ENCODE measurements at regions not wholly inside any gene's neighbourhood (a gene's known extent, or its start where the extent isn't known, plus 50 kb on each side); places are given as distances from the start of the nearest gene placed in this dataset.

GRCh38 chrX:933611-934010, 278.8 kb downstream of the CRLF2 start:
- TF ChIP-seq CTCF (IDR thresholded peaks at IDR 0.05), result no peak
- Mint-ChIP-seq H3K4me1 (ENCODE audit: unreplicated experiment) (no peaks in the 10 kb centered on the region), H3K27me3 (ENCODE audit: unreplicated experiment) (no peaks in the 10 kb centered on the region)

GRCh38 chrX:928606-929005, 283.8 kb downstream of the CRLF2 start:
- H3K36me3 Mint-ChIP-seq (ENCODE audit: unreplicated experiment), result no peaks in the 10 kb centered on the region
- no peak overlapping the region for H3K4me3 Mint-ChIP-seq (ENCODE audit: unreplicated experiment)
- DNase-seq (ENCODE audit: extremely low spot score, unreplicated experiment), result peak; percentile 25
- no peaks in the 10 kb centered on the region for H3K4me1 Mint-ChIP-seq (ENCODE audit: unreplicated experiment)
- H3K9me3 Mint-ChIP-seq (ENCODE audit: unreplicated experiment), result peaks cover 3% of the 10 kb centered on the region
- no peak overlapping the region for H3K27ac Mint-ChIP-seq (ENCODE audit: unreplicated experiment)
- H3K27me3 Mint-ChIP-seq (ENCODE audit: unreplicated experiment), result no peaks in the 10 kb centered on the region
- no peak for TF ChIP-seq CTCF (IDR thresholded peaks at IDR 0.05)

More at GRCh38 chrX:933611-934010, 278.8 kb downstream of the CRLF2 start:
- Mint-ChIP-seq H3K27ac (ENCODE audit: unreplicated experiment) (no peak overlapping the region), H3K36me3 (ENCODE audit: unreplicated experiment) (no peaks in the 10 kb centered on the region), H3K9me3 (ENCODE audit: unreplicated experiment) (peaks cover 3% of the 10 kb centered on the region), H3K4me3 (ENCODE audit: unreplicated experiment) (no peak overlapping the region)
- peak; percentile 21 for DNase-seq (ENCODE audit: extremely low spot score, unreplicated experiment)

- Mint-ChIP-seq H3K9me3 (ENCODE audit: unreplicated experiment) (peaks cover 3% of the 10 kb centered on the region), H3K27me3 (ENCODE audit: unreplicated experiment) (no peaks in the 10 kb centered on the region), H3K4me3 (ENCODE audit: unreplicated experiment) (no peak overlapping the region), H3K36me3 (ENCODE audit: unreplicated experiment) (no peaks in the 10 kb centered on the region), H3K27ac (ENCODE audit: unreplicated experiment) (no peak overlapping the region), H3K4me1 (ENCODE audit: unreplicated experiment) (no peaks in the 10 kb centered on the region)
- peak; percentile 68 for DNase-seq (ENCODE audit: extremely low spot score, unreplicated experiment)
- TF ChIP-seq CTCF (IDR thresholded peaks at IDR 0.05), result no peak
These were observed 285.5 kb downstream of the CRLF2 start for GRCh38 chrX:926991-927390.

GRCh38 chrX:926070-926469, 286.4 kb downstream of the CRLF2 start:
- H3K4me1 Mint-ChIP-seq (ENCODE audit: unreplicated experiment), result no peaks in the 10 kb centered on the region

GRCh38 chrX:925652-926061, 286.8 kb downstream of the CRLF2 start:
- no peaks in the 10 kb centered on the region for H3K27me3 Mint-ChIP-seq (ENCODE audit: unreplicated experiment)
- H3K9me3 Mint-ChIP-seq (ENCODE audit: unreplicated experiment), result no peaks in the 10 kb centered on the region
- H3K4me3 Mint-ChIP-seq (ENCODE audit: unreplicated experiment), result no peak overlapping the region
- no peak for TF ChIP-seq CTCF (IDR thresholded peaks at IDR 0.05)
- H3K27ac Mint-ChIP-seq (ENCODE audit: unreplicated experiment), result no peak overlapping the region
- DNase-seq (ENCODE audit: extremely low spot score, unreplicated experiment), result peak; percentile 65
- H3K36me3 Mint-ChIP-seq (ENCODE audit: unreplicated experiment), result no peaks in the 10 kb centered on the region
- no peaks in the 10 kb centered on the region for H3K4me1 Mint-ChIP-seq (ENCODE audit: unreplicated experiment)

More at GRCh38 chrX:926070-926469, 286.4 kb downstream of the CRLF2 start:
- no peaks in the 10 kb centered on the region for H3K27me3 Mint-ChIP-seq (ENCODE audit: unreplicated experiment)
- peaks cover 2% of the 10 kb centered on the region for H3K9me3 Mint-ChIP-seq (ENCODE audit: unreplicated experiment)
- no peaks in the 10 kb centered on the region for H3K36me3 Mint-ChIP-seq (ENCODE audit: unreplicated experiment)
- no peak overlapping the region for H3K27ac Mint-ChIP-seq (ENCODE audit: unreplicated experiment)
- no peak overlapping the region for H3K4me3 Mint-ChIP-seq (ENCODE audit: unreplicated experiment)
- TF ChIP-seq CTCF (IDR thresholded peaks at IDR 0.05), result no peak
- peak; percentile 40 for DNase-seq (ENCODE audit: extremely low spot score, unreplicated experiment)

All from osteocyte (in vitro differentiated cells).